ENCODE measurements at regions not wholly inside any gene's neighbourhood (a gene's known extent, or its start where the extent isn't known, plus 50 kb on each side); places are given as distances from the start of the nearest gene placed in this dataset.

GRCh38 chr10:81219758-81220157 lies 655.2 kb upstream of the NRG3 start:
- DNase-seq (no peak), ATAC-seq (ENCODE audit: low read depth) (no peak)
- H3K4me1 ChIP-seq (ENCODE audit: control insufficient read depth in 2 of 2, insufficient read depth in 2 of 2, low read length in 2 of 2) = no peaks in the 10 kb centered on the region
- intact Hi-C loops (cut with micrococcal nuclease) = no loop called here
- no peaks in the 10 kb centered on the region for H3K79me2 ChIP-seq (ENCODE audit: control insufficient read depth, insufficient read depth, low read length)
- no peaks in the 10 kb centered on the region for H3K27me3 ChIP-seq (replicated peaks in 1 of 4; ENCODE audit: control extremely low read depth in 1 of 4, control insufficient read depth in 3 of 4, insufficient read depth in 4 of 4, low read length in 3 of 4)
- Mint-ChIP-seq H3K9me3 (ENCODE audit: insufficient read depth) (no peaks in the 10 kb centered on the region), H3K4me3 (no peak overlapping the region), H3K27me3 (no peaks in the 10 kb centered on the region), H3K27ac (no peak overlapping the region), H3K4me1 (no peaks in the 10 kb centered on the region)
- no peak overlapping the region for H3K4me3 ChIP-seq (ENCODE audit: control extremely low read depth in 1 of 5, extremely low read depth in 1 of 5, insufficient read depth in 1 of 5, low read depth in 2 of 5, low read length in 4 of 5)
- no peak overlapping the region for H3K4me2 ChIP-seq (replicated peaks; ENCODE audit: low read depth, low read length, poor library complexity, severe bottlenecking)
- peaks cover 0 to 2% (median 0%) of the 10 kb centered on the region in 3 donors for H3K9me3 ChIP-seq (ENCODE audit: control extremely low read depth in 1 of 3, control insufficient read depth in 2 of 3, insufficient read depth in 1 of 3, low read length in 2 of 3)
- no peak overlapping the region for H3K27ac ChIP-seq (ENCODE audit: low read length in 2 of 2)
- no peaks in the 10 kb centered on the region for H4K20me1 ChIP-seq (ENCODE audit: control insufficient read depth, insufficient read depth, low read length, poor library complexity, severe bottlenecking)
- ChIA-PET CTCF (no interaction called here), POLR2A (no interaction called here)
- no peak overlapping the region for H2AFZ ChIP-seq (ENCODE audit: insufficient read depth, low read depth, low read length, poor library complexity, severe bottlenecking)
- no peaks in the 10 kb centered on the region for H3K36me3 ChIP-seq (replicated peaks in 1 of 2; ENCODE audit: control extremely low read depth in 1 of 2, control insufficient read depth in 1 of 2, extremely low read depth in 1 of 2, insufficient read depth in 2 of 2, low read length in 1 of 2)
- TF ChIP-seq CTCF (IDR thresholded peaks at IDR 0.05) (no peak), EZH2 (IDR thresholded peaks at IDR 0.05; ENCODE audit: borderline replicate concordance, insufficient read depth, low read depth, low read length, poor library complexity, severe bottlenecking) (no peak)
- no peak overlapping the region for H3K9ac ChIP-seq (ENCODE audit: low read length)
- no CpG with 5 or more reads among the region's 1 CpG for WGBS (ENCODE audit: insufficient coverage)

GRCh38 chr10:81248886-81249285 lies 626.1 kb upstream of the NRG3 start:
- ChIA-PET CTCF (no interaction called here), POLR2A (no interaction called here)
- Histone ChIP-seq H2AFZ (ENCODE audit: insufficient read depth, low read depth, low read length, poor library complexity, severe bottlenecking) (no peak overlapping the region), H3K9me3 (ENCODE audit: control extremely low read depth in 1 of 3, control insufficient read depth in 2 of 3, insufficient read depth in 1 of 3, low read length in 2 of 3) (no peaks in the 10 kb centered on the region), H3K27me3 (replicated peaks in 1 of 4; ENCODE audit: control extremely low read depth in 1 of 4, control insufficient read depth in 3 of 4, insufficient read depth in 4 of 4, low read length in 3 of 4) (no peaks in the 10 kb centered on the region), H3K9ac (ENCODE audit: low read length) (no peak overlapping the region), H4K20me1 (ENCODE audit: control insufficient read depth, insufficient read depth, low read length, poor library complexity, severe bottlenecking) (no peaks in the 10 kb centered on the region), H3K27ac (ENCODE audit: low read length in 2 of 2) (no peak overlapping the region), H3K36me3 (replicated peaks in 1 of 2; ENCODE audit: control extremely low read depth in 1 of 2, control insufficient read depth in 1 of 2, extremely low read depth in 1 of 2, insufficient read depth in 2 of 2, low read length in 1 of 2) (no peaks in the 10 kb centered on the region), H3K4me3 (ENCODE audit: control extremely low read depth in 1 of 5, extremely low read depth in 1 of 5, insufficient read depth in 1 of 5, low read depth in 2 of 5, low read length in 4 of 5) (no peak overlapping the region), H3K4me2 (replicated peaks; ENCODE audit: low read depth, low read length, poor library complexity, severe bottlenecking) (no peak overlapping the region), H3K4me1 (ENCODE audit: control insufficient read depth in 2 of 2, insufficient read depth in 2 of 2, low read length in 2 of 2) (no peaks in the 10 kb centered on the region), H3K79me2 (ENCODE audit: control insufficient read depth, insufficient read depth, low read length) (no peaks in the 10 kb centered on the region)
- no peak for ATAC-seq (ENCODE audit: low read depth)
- WGBS (ENCODE audit: insufficient coverage) = 29% methylated on average over 1 of the region's 3 CpGs
- H3K27ac Mint-ChIP-seq = no peak overlapping the region
- peaks cover 2% of the 10 kb centered on the region for H3K9me3 Mint-ChIP-seq (ENCODE audit: insufficient read depth)
- no peaks in the 10 kb centered on the region for H3K27me3 Mint-ChIP-seq
- intact Hi-C loops (cut with micrococcal nuclease) = no loop called here
- H3K4me1 Mint-ChIP-seq = no peaks in the 10 kb centered on the region
- TF ChIP-seq EZH2 (IDR thresholded peaks at IDR 0.05; ENCODE audit: borderline replicate concordance, insufficient read depth, low read depth, low read length, poor library complexity, severe bottlenecking) (no peak), CTCF (IDR thresholded peaks at IDR 0.05) (no peak)
- DNase-seq = no peak
- no peak overlapping the region for H3K4me3 Mint-ChIP-seq

Data from B cell (primary cell).